Activated T-helper 1 cell treated with anti-CD3 and anti-CD28 coated beads, Interleukin-12 subunit alpha, Interleukin-12 subunit beta, Interleukin-2, Interleukin-4 antibody, amounts not matched to agents 30 ng/mL and 10 ng/mL and 1 ng/mL, durations not matched to agents 14 hours and 24 hours and 36 hours (primary cell): ENCODE measurements at regions not wholly inside any gene's neighbourhood (a gene's known extent, or its start where the extent isn't known, plus 50 kb on each side); places are given as distances from the start of the nearest gene placed in this dataset.

Experiments
- DNase-seq: peaks from one replicate; pipeline ENCODE4 v3.0.0; 2021; ENCODE audit warnings: low spot score
- H3K27ac Mint-ChIP-seq: one replicate; pipeline ENCODE4 v1.8.0; 2021; ENCODE audit warnings: mild to moderate bottlenecking, mixed read lengths
- H3K27me3 Mint-ChIP-seq: one replicate; pipeline ENCODE4 v1.8.0; 2022; ENCODE audit warnings: mild to moderate bottlenecking, moderate library complexity, mixed read lengths; ENCODE audit not compliant: insufficient read depth
- H3K36me3 Mint-ChIP-seq: one replicate; pipeline ENCODE4 v1.8.0; 2021; ENCODE audit warnings: low read depth, mixed read lengths
- H3K4me1 Mint-ChIP-seq: one replicate; pipeline ENCODE4 v1.8.0; 2021; ENCODE audit warnings: low read depth, mixed read lengths
- H3K4me3 Mint-ChIP-seq: one replicate; pipeline ENCODE4 v1.8.0; 2021; ENCODE audit warnings: mild to moderate bottlenecking, moderate library complexity, mixed read lengths
- H3K9me3 Mint-ChIP-seq: one replicate; pipeline ENCODE4 v1.8.0; 2021; ENCODE audit warnings: mixed read lengths
- intact Hi-C: fragments of 100-400 bp; cut with micrococcal nuclease; formaldehyde crosslinking; loops from one replicate; pipeline ENCODE4 v1.15.1; 2024

DNA sequence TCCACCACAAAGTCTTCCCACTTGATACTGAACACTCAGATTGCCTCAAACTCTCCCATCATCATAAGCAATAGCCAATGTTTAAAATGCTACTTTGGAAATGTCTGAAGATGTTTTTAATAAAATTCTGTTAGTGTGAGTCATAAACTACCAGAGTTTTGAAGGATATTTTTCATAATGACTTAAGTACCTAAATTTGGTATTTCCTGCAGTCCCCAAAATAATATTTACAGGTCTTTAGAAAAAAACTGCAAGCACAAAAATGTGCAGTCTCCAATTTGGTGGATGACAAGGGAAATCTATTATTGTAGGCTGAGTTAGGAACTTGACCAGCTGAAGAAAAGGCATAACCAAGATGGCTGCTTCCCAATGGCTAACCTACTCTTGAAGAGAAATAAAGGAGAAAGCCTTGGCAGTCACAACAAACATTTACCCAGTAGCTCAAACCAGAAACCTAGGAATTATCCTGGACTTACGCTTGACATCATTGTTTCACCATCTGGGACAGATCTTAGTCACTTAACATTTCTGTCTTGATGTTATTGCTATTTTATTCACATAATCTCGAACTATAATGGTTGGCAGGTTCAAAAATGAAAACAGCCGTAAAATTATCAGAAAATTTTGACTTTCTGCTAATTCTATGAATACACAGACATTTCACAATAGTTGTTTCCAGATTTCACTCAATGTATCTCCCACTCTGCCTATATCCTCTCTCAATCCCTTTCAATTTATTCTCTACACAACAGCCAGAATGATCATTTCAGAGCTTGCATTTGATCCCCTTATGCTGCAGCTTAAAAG lies 111.2 kb upstream of the STEAP1B start:
- no peaks in the 10 kb centered on the region for H3K36me3 Mint-ChIP-seq
- no peak overlapping the region for H3K4me3 Mint-ChIP-seq
- H3K27ac Mint-ChIP-seq = no peak overlapping the region
- no peak for DNase-seq
- H3K9me3 Mint-ChIP-seq = no peaks in the 10 kb centered on the region
- H3K27me3 Mint-ChIP-seq = peaks cover 16% of the 10 kb centered on the region
- H3K4me1 Mint-ChIP-seq = no peaks in the 10 kb centered on the region
- intact Hi-C loops = no loop called here

- intact Hi-C loops = no loop called here
- Mint-ChIP-seq H3K36me3 (no peaks in the 10 kb centered on the region), H3K9me3 (no peaks in the 10 kb centered on the region), H3K4me1 (no peaks in the 10 kb centered on the region), H3K27ac (no peak overlapping the region), H3K27me3 (peaks cover 16% of the 10 kb centered on the region), H3K4me3 (no peak overlapping the region)
- no peak for DNase-seq
These were observed 110.3 kb upstream of the STEAP1B start for GRCh38 chr7:22610263-22610662.

DNA sequence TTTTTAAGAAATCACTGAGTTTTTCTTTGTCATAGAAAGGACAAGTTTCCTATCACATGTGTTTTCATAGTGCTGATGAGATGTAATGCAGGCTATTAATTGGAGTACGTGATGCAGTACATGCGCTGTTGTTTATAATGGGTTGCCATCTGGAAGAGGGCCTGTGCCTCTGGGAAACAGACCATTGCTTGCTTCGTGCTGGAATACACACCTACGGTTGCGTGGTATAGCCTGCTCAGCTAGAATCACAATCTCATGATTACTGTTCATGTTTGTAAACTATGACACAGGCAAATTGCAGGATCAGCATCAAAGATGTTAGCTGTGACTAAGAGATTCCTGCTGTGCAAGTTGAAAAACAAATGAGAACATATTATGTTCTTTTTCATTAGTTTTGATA lies 107.2 kb upstream of the STEAP1B start:
- intact Hi-C loops = no loop called here
- Mint-ChIP-seq H3K9me3 (no peaks in the 10 kb centered on the region), H3K36me3 (no peaks in the 10 kb centered on the region), H3K4me1 (no peaks in the 10 kb centered on the region), H3K27ac (no peak overlapping the region), H3K4me3 (no peak overlapping the region), H3K27me3 (peaks cover 16% of the 10 kb centered on the region)
- DNase-seq = no peak

- Mint-ChIP-seq H3K27me3 (peaks cover 27% of the 10 kb centered on the region), H3K27ac (no peak overlapping the region), H3K9me3 (no peaks in the 10 kb centered on the region), H3K4me3 (no peak overlapping the region), H3K4me1 (no peaks in the 10 kb centered on the region), H3K36me3 (no peaks in the 10 kb centered on the region)
- intact Hi-C loops = no loop called here
- no peak for DNase-seq
These were observed 104.3 kb upstream of the STEAP1B start for GRCh38 chr7:22604246-22604645.

DNA sequence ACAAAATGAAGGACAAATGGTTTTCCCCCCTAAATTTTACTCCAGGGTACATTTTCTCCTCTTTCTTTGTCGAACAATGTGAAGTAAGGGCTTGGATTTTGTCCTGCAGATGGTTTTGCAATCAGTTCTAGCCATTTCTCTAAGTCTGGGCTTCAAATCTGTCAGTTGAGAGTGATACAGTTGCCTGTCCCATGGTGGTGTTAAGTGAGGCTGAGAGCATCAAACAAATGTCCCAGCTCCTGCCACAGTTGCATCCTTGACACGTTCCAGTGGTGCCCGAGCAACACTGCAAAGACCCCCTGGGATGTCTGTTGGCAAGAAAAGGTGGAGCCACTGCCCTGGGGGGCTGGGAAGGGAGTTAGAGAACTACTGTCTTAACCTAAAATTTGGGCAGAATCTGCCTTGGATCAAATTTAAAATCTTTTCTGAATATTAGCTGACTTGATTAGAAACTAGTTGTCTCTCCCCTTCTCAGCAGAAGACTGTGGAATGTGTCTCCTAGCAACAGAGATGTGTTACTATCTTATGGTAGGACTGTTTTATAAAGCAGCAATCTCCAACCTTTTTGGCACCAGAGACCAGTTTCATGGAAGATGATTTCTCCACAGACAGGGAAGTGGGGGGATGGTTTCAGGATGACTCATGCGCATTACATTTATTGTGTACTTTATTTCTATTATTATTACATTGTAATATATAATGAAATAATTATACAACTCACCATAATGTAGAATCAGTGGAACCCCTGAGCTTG lies 102.0 kb upstream of the STEAP1B start:
- no peak for DNase-seq
- Mint-ChIP-seq H3K9me3 (no peaks in the 10 kb centered on the region), H3K4me1 (no peaks in the 10 kb centered on the region), H3K36me3 (no peaks in the 10 kb centered on the region), H3K27ac (no peak overlapping the region), H3K4me3 (no peak overlapping the region), H3K27me3 (peaks cover 30% of the 10 kb centered on the region)
- intact Hi-C loops = no loop called here

- H3K4me1 Mint-ChIP-seq = no peaks in the 10 kb centered on the region
- no peak overlapping the region for H3K27ac Mint-ChIP-seq
- no peaks in the 10 kb centered on the region for H3K9me3 Mint-ChIP-seq
- peaks cover 30% of the 10 kb centered on the region for H3K27me3 Mint-ChIP-seq
- DNase-seq = no peak
- intact Hi-C loops = no loop called here
- H3K4me3 Mint-ChIP-seq = no peak overlapping the region
- no peaks in the 10 kb centered on the region for H3K36me3 Mint-ChIP-seq
These were observed 101.4 kb upstream of the STEAP1B start for GRCh38 chr7:22601408-22601807.

DNA sequence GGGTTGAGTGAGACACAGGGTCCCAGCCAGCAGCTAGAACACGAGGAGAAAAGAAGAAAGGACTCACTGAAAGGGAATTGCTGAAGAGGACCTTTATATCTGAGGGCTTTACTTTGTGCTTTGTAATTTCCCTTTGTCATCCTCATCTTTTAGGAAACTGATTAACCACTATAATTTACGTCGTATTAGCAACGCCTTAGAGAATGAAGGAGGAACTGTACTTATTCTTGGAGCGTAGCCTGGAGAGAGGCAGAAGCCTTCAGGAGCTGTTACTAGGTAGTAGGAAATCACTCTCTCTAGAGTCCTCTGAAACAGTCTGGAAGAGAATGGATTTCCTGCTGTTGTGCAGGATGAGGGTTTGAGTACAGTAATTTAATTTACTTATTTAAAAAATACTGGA lies 101.0 kb upstream of the STEAP1B start:
- Mint-ChIP-seq H3K27ac (no peak overlapping the region), H3K4me3 (no peak overlapping the region), H3K4me1 (no peaks in the 10 kb centered on the region), H3K9me3 (no peaks in the 10 kb centered on the region), H3K36me3 (no peaks in the 10 kb centered on the region), H3K27me3 (peaks cover 30% of the 10 kb centered on the region)
- DNase-seq = no peak
- intact Hi-C loops = no loop called here

- H3K4me3 Mint-ChIP-seq = no peak overlapping the region
- H3K36me3 Mint-ChIP-seq = no peaks in the 10 kb centered on the region
- H3K9me3 Mint-ChIP-seq = no peaks in the 10 kb centered on the region
- H3K4me1 Mint-ChIP-seq = no peaks in the 10 kb centered on the region
- intact Hi-C loops = no loop called here
- DNase-seq = no peak
- H3K27me3 Mint-ChIP-seq = peaks cover 21% of the 10 kb centered on the region
- no peak overlapping the region for H3K27ac Mint-ChIP-seq
These were observed 98.4 kb upstream of the STEAP1B start for GRCh38 chr7:22598318-22598920.

- Mint-ChIP-seq H3K4me3 (no peak overlapping the region), H3K4me1 (no peaks in the 10 kb centered on the region), H3K27ac (no peak overlapping the region), H3K9me3 (no peaks in the 10 kb centered on the region), H3K36me3 (no peaks in the 10 kb centered on the region), H3K27me3 (peaks cover 19% of the 10 kb centered on the region)
- intact Hi-C loops = no loop called here
- DNase-seq = no peak
These were observed 97.9 kb upstream of the STEAP1B start for GRCh38 chr7:22597844-22598243.

DNA sequence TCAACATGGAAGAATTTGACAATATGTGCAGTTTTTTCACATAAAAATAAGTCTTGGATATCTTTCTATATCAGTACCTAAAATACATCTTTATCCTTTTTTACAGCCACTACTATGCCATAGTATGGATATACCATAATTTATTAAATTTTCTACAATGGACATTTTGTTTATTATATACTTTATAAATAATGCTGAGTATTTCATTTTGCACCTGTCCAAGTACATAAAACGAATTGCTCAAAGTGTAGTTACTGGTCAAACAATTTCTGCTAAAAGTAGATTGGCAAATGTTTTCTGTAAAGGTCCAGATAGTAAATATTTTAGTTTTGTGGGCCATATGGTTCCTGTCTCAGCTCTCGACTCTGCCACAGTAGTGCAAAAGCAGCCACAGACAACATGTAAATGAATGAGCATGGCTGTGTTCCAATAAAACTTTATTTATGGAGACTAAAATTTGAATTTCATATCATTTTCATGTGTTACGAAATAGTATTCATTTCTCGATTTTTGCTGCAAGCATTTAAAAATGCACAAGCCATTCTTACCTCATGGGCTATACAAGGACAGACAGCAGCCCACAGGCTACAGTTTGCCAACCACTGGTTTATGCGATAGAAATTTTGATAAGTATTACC lies 96.9 kb upstream of the STEAP1B start:
- Mint-ChIP-seq H3K27me3 (peaks cover 18% of the 10 kb centered on the region), H3K27ac (no peak overlapping the region), H3K36me3 (no peaks in the 10 kb centered on the region), H3K4me1 (no peaks in the 10 kb centered on the region), H3K9me3 (no peaks in the 10 kb centered on the region), H3K4me3 (no peak overlapping the region)
- DNase-seq = no peak
- intact Hi-C loops = no loop called here

GRCh38 chr7:22594020-22594419 lies 94.0 kb upstream of the STEAP1B start:
- no peaks in the 10 kb centered on the region for H3K4me1 Mint-ChIP-seq
- no peaks in the 10 kb centered on the region for H3K36me3 Mint-ChIP-seq
- intact Hi-C loops = no loop called here
- no peak overlapping the region for H3K27ac Mint-ChIP-seq
- no peak for DNase-seq
- H3K27me3 Mint-ChIP-seq = peaks cover 23% of the 10 kb centered on the region
- no peaks in the 10 kb centered on the region for H3K9me3 Mint-ChIP-seq
- H3K4me3 Mint-ChIP-seq = no peak overlapping the region

DNA sequence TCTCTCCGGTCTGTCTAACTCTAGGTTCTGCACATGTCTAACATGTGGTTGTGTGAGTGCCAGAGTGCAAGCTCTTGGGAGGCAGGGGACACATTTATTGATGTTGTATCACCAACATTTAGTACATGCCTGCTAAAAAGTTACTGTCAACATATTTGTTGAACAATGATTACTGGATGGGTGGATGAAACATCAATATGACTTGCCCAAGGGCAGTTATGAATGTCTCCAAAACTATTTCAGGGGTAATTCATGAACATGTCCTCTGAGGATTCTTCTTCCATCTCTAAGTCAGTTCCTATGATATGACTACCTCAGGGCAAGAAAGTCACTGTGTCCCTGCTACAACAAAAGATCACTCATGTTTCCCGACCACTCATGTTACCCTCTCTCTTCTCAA lies 91.3 kb upstream of the STEAP1B start:
- no peak for DNase-seq
- H3K36me3 Mint-ChIP-seq = no peaks in the 10 kb centered on the region
- H3K27ac Mint-ChIP-seq = no peak overlapping the region
- intact Hi-C loops = no loop called here
- H3K27me3 Mint-ChIP-seq = peaks cover 25% of the 10 kb centered on the region
- H3K9me3 Mint-ChIP-seq = no peaks in the 10 kb centered on the region
- peaks cover 9% of the 10 kb centered on the region for H3K4me1 Mint-ChIP-seq
- no peak overlapping the region for H3K4me3 Mint-ChIP-seq
